ENCODE measurements at regions not wholly inside any gene's neighbourhood (a gene's known extent, or its start where the extent isn't known, plus 50 kb on each side); places are given as distances from the start of the nearest gene placed in this dataset.

DNA sequence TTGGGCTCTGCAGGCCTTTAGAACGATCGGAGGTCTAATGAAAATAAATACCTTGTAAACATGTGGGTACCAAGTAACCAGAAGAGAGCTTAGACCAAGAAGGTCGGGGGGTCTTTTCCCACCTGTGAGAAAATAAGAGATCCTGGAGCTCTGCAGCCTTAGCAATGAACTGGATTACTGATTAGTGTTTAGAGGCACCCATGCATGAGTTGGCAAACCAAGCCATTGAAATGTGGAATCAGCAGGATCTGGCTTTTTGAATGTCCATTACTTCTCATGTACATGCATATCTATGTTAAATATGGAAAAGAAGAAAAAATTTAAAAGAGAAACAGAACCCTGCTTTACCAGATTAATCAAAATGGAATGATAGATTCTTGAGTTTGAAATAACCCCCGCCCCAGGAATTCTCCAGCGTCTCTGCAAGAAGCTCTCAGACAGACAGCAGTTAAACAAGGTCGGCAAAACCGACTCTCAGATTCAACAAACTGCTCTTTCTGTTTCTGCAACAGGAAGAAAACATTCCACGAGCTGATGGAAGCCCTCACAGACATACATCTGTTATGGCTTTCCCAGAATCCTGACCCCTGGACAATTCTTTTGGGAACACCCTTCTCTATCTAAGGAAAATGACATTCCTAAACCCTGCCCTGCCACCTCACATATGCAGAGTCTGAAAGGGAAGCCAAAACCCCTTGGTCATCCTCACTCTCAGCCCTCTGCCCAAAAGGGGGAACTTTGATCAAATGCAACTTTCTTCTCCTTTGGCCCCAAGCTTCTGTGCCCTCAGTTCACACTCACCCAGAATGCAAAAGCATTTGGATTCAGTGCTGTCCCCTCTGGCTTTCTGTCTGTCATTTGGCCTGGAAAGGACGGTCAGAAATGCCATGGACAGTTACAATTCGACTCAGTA lies 78.7 kb upstream of the EN2 start:
- TF ChIP-seq EP300 (IDR thresholded peaks at IDR 0.05) (no peak), POLR2A (IDR thresholded peaks at IDR 0.05) (no peak)
- TF ChIP-seq, protein P1, sequence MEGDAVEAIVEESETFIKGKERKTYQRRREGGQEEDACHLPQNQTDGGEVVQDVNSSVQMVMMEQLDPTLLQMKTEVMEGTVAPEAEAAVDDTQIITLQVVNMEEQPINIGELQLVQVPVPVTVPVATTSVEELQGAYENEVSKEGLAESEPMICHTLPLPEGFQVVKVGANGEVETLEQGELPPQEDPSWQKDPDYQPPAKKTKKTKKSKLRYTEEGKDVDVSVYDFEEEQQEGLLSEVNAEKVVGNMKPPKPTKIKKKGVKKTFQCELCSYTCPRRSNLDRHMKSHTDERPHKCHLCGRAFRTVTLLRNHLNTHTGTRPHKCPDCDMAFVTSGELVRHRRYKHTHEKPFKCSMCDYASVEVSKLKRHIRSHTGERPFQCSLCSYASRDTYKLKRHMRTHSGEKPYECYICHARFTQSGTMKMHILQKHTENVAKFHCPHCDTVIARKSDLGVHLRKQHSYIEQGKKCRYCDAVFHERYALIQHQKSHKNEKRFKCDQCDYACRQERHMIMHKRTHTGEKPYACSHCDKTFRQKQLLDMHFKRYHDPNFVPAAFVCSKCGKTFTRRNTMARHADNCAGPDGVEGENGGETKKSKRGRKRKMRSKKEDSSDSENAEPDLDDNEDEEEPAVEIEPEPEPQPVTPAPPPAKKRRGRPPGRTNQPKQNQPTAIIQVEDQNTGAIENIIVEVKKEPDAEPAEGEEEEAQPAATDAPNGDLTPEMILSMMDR (IDR thresholded peaks at IDR 0.05), result no peak

Measured in gastroesophageal sphincter (tissue), 3 donors.